Stimulated activated CD8-positive, alpha-beta memory T cell treated with anti-CD3 and anti-CD28 coated beads, Interleukin-12 subunit alpha, Interleukin-12 subunit beta, amount 100 ng/mL, for 24 hours (primary cell): ENCODE measurements at regions not wholly inside any gene's neighbourhood (a gene's known extent, or its start where the extent isn't known, plus 50 kb on each side); places are given as distances from the start of the nearest gene placed in this dataset.

Experiments
- DNase-seq: peaks from one replicate; pipeline ENCODE4 v3.0.0-alpha.2; 2020; ENCODE audit errors: extremely low read depth

GRCh38 chr6:145018027-145018426, 717.3 kb downstream of the EPM2A start:
- no peak for DNase-seq

GRCh38 chr6:145020114-145020513, 715.2 kb downstream of the EPM2A start:
- no peak for DNase-seq

GRCh38 chr6:145020543-145020942, 714.8 kb downstream of the EPM2A start:
- DNase-seq, result no peak

GRCh38 chr6:145022199-145022796, 713.0 kb downstream of the EPM2A start:
- no peak for DNase-seq

- DNase-seq, result no peak
Measured at GRCh38 chr6:145023116-145023726, 712.1 kb downstream of the EPM2A start.

GRCh38 chr6:145025488-145025887, 709.8 kb downstream of the EPM2A start:
- DNase-seq, result no peak

- DNase-seq, result no peak
Measured at GRCh38 chr6:145026267-145026679, 709.0 kb downstream of the EPM2A start.

- no peak for DNase-seq
Measured at GRCh38 chr6:145028144-145028818, 707.0 kb downstream of the EPM2A start.

DNA sequence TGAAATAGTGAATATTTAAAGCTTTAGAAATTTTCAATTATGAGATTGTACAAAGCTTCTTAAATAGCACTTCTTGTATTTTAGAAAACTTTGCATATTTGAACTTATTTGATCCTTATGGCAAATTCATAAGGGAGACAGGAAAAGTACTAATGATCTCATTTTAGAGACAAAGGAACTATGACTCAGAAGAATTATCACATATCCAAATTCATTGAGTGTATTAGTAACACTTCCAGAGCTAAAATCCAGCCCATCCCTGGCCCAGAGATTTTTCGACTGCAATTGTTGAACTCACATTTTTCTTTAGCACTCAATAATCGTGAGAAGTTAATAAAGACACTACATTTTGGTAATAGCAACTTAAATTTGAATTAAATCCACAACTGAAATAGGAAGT, 704.3 kb downstream of the EPM2A start:
- no peak for DNase-seq

DNA sequence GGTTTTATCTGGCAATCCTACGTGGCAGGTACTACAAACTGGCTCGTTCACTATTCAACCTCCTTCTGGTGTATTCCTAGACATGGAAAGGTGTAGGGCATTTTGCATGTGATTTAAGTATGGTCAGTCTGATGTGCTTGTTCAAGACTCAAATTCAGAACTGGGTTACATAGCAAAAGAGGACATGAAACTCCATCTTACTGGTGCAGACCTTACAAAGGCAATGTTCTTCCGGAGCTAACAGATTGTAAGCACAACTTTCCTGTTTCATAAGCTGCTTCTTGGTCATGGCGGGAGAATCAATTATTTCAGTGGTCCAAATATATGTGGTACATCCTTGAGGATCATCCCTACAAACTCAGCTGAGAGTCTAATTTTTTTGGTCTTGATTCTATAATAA, 703.4 kb downstream of the EPM2A start:
- DNase-seq, result no peak

DNA sequence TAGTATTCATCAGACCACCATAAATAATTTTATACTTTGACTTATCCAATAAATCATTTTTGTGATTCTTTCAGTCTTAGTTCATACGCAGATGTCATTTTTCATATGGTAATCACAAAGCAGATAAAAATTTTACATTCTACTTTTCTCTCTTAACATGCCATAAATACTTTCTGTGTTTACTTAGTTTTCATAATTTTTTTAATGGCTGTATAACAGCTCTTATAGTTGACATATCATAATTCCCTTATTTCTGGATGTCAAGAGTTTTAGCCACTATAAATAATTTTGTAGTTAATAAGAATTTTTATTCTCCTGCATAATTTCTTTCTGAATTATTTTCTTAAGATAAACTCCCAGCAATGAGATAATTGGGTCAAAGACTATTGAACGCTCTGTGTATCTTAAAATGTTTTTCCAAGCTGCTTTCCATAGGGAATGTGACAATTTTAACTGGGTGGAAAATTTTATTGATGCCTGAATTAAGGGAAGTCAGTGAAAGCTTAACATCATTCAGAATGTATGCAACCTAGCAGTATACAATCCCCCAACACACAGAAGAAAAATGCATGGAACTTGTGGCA, 702.7 kb downstream of the EPM2A start:
- DNase-seq, result no peak

GRCh38 chr6:145034664-145035063, 700.7 kb downstream of the EPM2A start:
- no peak for DNase-seq

DNA sequence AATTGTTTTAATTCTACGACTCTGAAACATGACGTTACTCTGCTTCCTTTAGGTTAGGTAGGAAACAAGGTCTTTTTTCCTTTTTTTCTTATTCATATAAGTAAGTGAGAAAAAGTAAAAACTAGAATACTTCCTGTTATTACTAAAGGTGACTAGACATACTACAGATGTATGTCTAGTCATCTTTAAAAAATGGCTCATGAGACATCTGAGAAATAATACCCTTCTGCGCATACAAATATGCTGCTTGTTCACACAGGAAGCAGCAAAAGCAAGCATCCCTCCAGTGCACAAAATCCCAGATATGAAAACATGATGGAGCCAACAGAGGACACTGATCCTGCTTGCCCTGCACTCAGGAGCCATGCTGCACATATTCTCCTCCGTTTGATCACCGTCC, 699.1 kb downstream of the EPM2A start:
- no peak for DNase-seq

- no peak for DNase-seq
Measured at GRCh38 chr6:145036848-145037567, 698.3 kb downstream of the EPM2A start.

DNA sequence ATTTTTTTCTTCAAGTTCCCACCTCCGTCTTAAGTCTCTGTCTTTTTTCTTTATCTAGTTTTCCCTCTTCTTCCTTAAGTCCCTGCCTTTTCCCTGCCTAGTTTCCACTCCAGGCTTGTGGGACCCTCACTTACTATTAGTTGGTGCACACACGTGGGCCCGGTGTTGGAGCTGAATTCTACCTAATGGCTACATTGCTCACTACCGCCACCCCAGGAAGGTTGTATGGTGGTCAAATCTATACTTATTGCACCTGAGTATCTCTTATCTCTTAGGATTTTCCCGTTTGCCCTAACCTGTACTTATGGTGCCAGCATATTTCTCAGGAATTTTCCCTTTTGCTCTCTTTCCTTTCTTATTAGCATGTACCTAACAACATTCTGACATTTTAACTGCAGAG, 692.8 kb downstream of the EPM2A start:
- DNase-seq, result no peak

DNA sequence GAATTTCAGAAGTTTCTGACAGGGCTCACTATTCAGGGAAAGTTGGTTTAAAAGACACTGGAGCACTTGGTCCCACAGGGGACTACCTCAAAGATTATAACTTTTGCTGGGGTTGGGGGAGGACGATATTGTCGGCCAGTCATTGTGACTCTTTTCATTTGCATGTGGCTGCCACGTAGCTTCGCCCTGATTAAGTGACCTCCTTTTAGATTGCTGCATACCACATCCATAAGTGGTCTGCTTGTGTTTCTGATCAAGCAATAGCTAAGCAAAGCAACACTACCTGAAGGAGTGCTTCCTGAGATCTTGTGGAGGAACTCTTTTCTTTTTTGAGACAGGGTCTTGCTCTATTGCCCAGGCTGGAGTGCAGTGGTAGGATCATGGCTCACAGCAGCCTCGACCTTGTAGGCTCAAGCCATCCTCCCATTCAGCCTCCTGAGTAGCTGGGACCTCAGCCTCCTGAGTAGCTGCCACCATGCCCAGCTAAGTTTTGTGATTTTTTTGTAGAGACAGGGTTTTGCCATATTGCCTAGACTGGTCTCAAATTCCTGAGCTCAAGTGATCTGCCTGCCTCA, 691.3 kb downstream of the EPM2A start:
- no peak for DNase-seq

DNA sequence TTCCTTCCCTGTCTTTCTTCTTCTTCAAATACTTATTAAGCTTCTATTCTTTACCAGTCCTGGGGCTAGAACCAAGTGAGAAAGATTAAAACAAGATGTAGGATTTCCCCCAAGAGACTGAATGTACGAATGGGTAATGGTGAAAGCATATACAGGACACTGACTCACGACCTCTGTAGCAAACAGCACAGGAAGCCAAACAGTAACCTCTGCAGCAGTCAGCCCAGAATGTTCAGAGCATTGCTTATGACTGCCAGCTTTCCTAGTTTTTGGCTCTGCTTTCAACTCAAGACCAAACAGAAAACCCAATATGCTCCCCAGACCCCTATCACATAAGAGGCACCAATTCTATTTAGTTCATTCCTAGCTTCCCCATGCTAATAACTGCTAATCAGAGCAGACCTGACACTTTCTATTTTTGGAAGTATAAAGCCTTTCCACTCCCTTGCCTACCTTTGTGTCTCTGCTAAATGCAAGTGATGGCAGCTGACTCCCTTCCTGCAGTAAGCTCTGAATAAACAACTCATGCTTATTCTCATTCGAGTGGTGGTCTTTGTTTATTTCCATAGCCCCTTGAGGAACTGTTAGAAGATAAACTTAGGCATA, 690.6 kb downstream of the EPM2A start:
- no peak for DNase-seq

- no peak for DNase-seq
Measured at GRCh38 chr6:145045582-145045981, 689.7 kb downstream of the EPM2A start.

GRCh38 chr6:145047891-145048290, 687.4 kb downstream of the EPM2A start:
- no peak for DNase-seq

GRCh38 chr6:145051661-145052060, 683.7 kb downstream of the EPM2A start:
- DNase-seq, result no peak

DNA sequence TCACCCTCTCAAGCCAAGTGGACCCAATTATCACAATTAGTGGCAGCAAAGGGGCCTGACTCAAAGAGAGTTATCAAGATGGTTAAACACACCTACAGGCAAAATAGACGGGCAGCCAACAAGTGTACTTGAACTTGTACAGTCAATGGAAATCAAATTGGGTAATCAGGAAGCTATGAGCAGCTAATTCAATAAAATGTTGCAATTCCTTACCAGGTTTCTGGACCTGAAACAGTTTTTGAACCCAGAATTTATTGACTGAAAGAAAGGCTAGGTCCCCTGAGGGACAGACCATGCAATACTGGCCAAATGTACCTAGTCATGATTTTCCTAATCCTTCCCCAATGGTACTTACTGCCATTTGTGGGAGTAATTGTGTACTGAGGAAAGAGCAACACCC, 679.8 kb downstream of the EPM2A start:
- no peak for DNase-seq

DNA sequence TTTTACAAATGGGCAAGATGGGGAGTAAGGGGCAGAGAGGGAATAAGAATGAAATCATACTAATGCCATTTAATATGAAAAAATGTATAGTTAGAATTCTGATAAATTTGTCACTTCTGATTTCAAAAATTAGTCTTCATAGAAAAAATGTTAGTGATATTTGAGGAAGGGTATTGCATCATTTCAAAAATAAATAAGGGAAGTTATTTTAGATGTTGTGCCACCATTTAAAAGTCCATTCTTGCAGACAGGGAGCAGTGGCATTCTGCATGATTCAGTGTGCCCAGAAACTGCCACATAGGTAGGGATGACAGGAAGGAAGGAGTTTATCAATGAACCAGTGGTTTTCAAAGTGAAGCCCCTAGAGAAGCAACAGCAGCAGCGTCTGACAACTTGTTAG, 674.6 kb downstream of the EPM2A start:
- DNase-seq, result no peak
